ENCODE measurements at regions not wholly inside any gene's neighbourhood (a gene's known extent, or its start where the extent isn't known, plus 50 kb on each side); places are given as distances from the start of the nearest gene placed in this dataset.

GRCh38 chr19:30708416-30709178 lies 336.4 kb downstream of the ZNF536 start:
- no peak for DNase-seq (ENCODE audit: low read depth, low spot score)

- DNase-seq (ENCODE audit: low read depth, low spot score): no peak
These were observed 332.7 kb downstream of the ZNF536 start for GRCh38 chr19:30704771-30705330.

GRCh38 chr19:30703645-30704044 lies 331.5 kb downstream of the ZNF536 start:
- no peak for DNase-seq (ENCODE audit: low read depth, low spot score)

- no peak for DNase-seq (ENCODE audit: low read depth, low spot score)
These were observed 329.0 kb downstream of the ZNF536 start for GRCh38 chr19:30701178-30701577.

GRCh38 chr19:30699871-30700280 lies 327.7 kb downstream of the ZNF536 start:
- no peak for DNase-seq (ENCODE audit: low read depth, low spot score)

GRCh38 chr19:30696514-30696913 lies 324.3 kb downstream of the ZNF536 start:
- DNase-seq (ENCODE audit: low read depth, low spot score): no peak

GRCh38 chr19:30695171-30695875 lies 323.1 kb downstream of the ZNF536 start:
- DNase-seq (ENCODE audit: low read depth, low spot score): no peak

GRCh38 chr19:30694156-30694755 lies 322.1 kb downstream of the ZNF536 start:
- no peak for DNase-seq (ENCODE audit: low read depth, low spot score)

- no peak for DNase-seq (ENCODE audit: low read depth, low spot score)
These were observed 320.8 kb downstream of the ZNF536 start for GRCh38 chr19:30692879-30693503.

GRCh38 chr19:30692181-30692811 lies 320.1 kb downstream of the ZNF536 start:
- no peak for DNase-seq (ENCODE audit: low read depth, low spot score)

- DNase-seq (ENCODE audit: low read depth, low spot score): no peak
These were observed 319.6 kb downstream of the ZNF536 start for GRCh38 chr19:30691819-30692166.

- DNase-seq (ENCODE audit: low read depth, low spot score): no peak
These were observed 319.0 kb downstream of the ZNF536 start for GRCh38 chr19:30690935-30691818.

- DNase-seq (ENCODE audit: low read depth, low spot score): no peak
These were observed 318.3 kb downstream of the ZNF536 start for GRCh38 chr19:30690525-30690924.

- no peak for DNase-seq (ENCODE audit: low read depth, low spot score)
These were observed 317.3 kb downstream of the ZNF536 start for GRCh38 chr19:30689474-30689873.

GRCh38 chr19:30688696-30689095 lies 316.5 kb downstream of the ZNF536 start:
- DNase-seq (ENCODE audit: low read depth, low spot score): no peak

GRCh38 chr19:30686826-30687566 lies 314.8 kb downstream of the ZNF536 start:
- no peak for DNase-seq (ENCODE audit: low read depth, low spot score)

- no peak for DNase-seq (ENCODE audit: low read depth, low spot score)
These were observed 314.1 kb downstream of the ZNF536 start for GRCh38 chr19:30686176-30686820.

GRCh38 chr19:30685426-30686000 lies 313.3 kb downstream of the ZNF536 start:
- no peak for DNase-seq (ENCODE audit: low read depth, low spot score)

GRCh38 chr19:30684613-30685012 lies 312.4 kb downstream of the ZNF536 start:
- no peak for DNase-seq (ENCODE audit: low read depth, low spot score)
